Inflammatory macrophage treated with lipopolysaccharide for 1 hour (primary cell): ENCODE measurements at regions not wholly inside any gene's neighbourhood (a gene's known extent, or its start where the extent isn't known, plus 50 kb on each side); places are given as distances from the start of the nearest gene placed in this dataset.

ENCODE experiments used
- DNase-seq, 2 donors: peaks; one replicate each; pipeline ENCODE4 v3.0.0-alpha.2; 2020 to 2022

GRCh38 chr2:7324706-7325105 is 407.5 kb downstream of the RNF144A start:
- no peak for DNase-seq

- DNase-seq = no peak
These were observed 408.0 kb downstream of the RNF144A start for GRCh38 chr2:7325186-7325585.

- peak; percentile 19 to 33 for DNase-seq
These were observed 412.3 kb downstream of the RNF144A start for GRCh38 chr2:7329465-7329864.

- DNase-seq = no peak
These were observed 416.1 kb downstream of the RNF144A start for GRCh38 chr2:7333189-7333765.

- DNase-seq = no peak
These were observed 416.8 kb downstream of the RNF144A start for GRCh38 chr2:7333960-7334493.

- DNase-seq = no peak
These were observed 421.7 kb downstream of the RNF144A start for GRCh38 chr2:7338961-7339360.

- DNase-seq = peak; percentile 40 to 51
These were observed 429.1 kb downstream of the RNF144A start for GRCh38 chr2:7346336-7346735.

GRCh38 chr2:7348761-7349160 is 431.5 kb downstream of the RNF144A start:
- no peak for DNase-seq

GRCh38 chr2:7352191-7352590 is 435.0 kb downstream of the RNF144A start:
- DNase-seq = no peak

GRCh38 chr2:7353571-7353970 is 436.4 kb downstream of the RNF144A start:
- DNase-seq = no peak

- DNase-seq = no peak
These were observed 438.6 kb downstream of the RNF144A start for GRCh38 chr2:7355781-7356180.

- DNase-seq = no peak
These were observed 439.8 kb downstream of the RNF144A start for GRCh38 chr2:7356909-7357584.

- DNase-seq = no peak
These were observed 440.8 kb downstream of the RNF144A start for GRCh38 chr2:7357993-7358392.

GRCh38 chr2:7358865-7359447 is 441.7 kb downstream of the RNF144A start:
- no peak for DNase-seq

GRCh38 chr2:7363906-7364305 is 446.7 kb downstream of the RNF144A start:
- peak; percentile 7 to 16 for DNase-seq

- DNase-seq = no peak
These were observed 451.0 kb downstream of the RNF144A start for GRCh38 chr2:7368211-7368610.

- no peak for DNase-seq
These were observed 455.9 kb downstream of the RNF144A start for GRCh38 chr2:7373156-7373555.

- no peak for DNase-seq
These were observed 458.7 kb downstream of the RNF144A start for GRCh38 chr2:7375901-7376300.

- DNase-seq = no peak
These were observed 460.8 kb downstream of the RNF144A start for GRCh38 chr2:7377916-7378569.

- DNase-seq = no peak
These were observed 461.4 kb downstream of the RNF144A start for GRCh38 chr2:7378591-7378990.

GRCh38 chr2:7379799-7380198 is 462.6 kb downstream of the RNF144A start:
- DNase-seq = peak; percentile 19 to 59

- DNase-seq = no peak
These were observed 467.6 kb downstream of the RNF144A start for GRCh38 chr2:7384773-7385349.

- peak in 1 of 2 donors; percentile 2 for DNase-seq
These were observed 473.1 kb downstream of the RNF144A start for GRCh38 chr2:7390311-7390710.
